ENCODE measurements at regions not wholly inside any gene's neighbourhood (a gene's known extent, or its start where the extent isn't known, plus 50 kb on each side); places are given as distances from the start of the nearest gene placed in this dataset.
"Not testable (repeated sequence)": the region's sequence is repeated elsewhere in the genome, so short reads cannot be mapped to it uniquely, and the experiment has no call there.

- H3K4me3 ChIP-seq (ENCODE audit: low read depth, low read length): no peak overlapping the region
- DNase-seq (ENCODE audit: low read depth): no peak
- no peak for TF ChIP-seq CTCF (IDR thresholded peaks at IDR 0.05; ENCODE audit: low read depth, low read length, missing control alignments)
- in situ Hi-C loops (cut with HindIII; ENCODE audit: low sequenced_read_pairs): no loop called here
These were observed 521.4 kb upstream of the FOXG1 start for GRCh38 chr14:28245216-28245615.

GRCh38 chr14:28247491-28247890 is 519.1 kb upstream of the FOXG1 start:
- in situ Hi-C loops (cut with HindIII; ENCODE audit: low sequenced_read_pairs): no loop called here
- DNase-seq (ENCODE audit: low read depth): no peak
- H3K4me3 ChIP-seq (ENCODE audit: low read depth, low read length): no peak overlapping the region
- no peak for TF ChIP-seq CTCF (IDR thresholded peaks at IDR 0.05; ENCODE audit: low read depth, low read length, missing control alignments)

GRCh38 chr14:28252124-28252523 is 514.5 kb upstream of the FOXG1 start:
- DNase-seq (ENCODE audit: low read depth); in situ Hi-C loops (cut with HindIII; ENCODE audit: low sequenced_read_pairs); H3K4me3 ChIP-seq (ENCODE audit: low read depth, low read length): not testable (repeated sequence)

GRCh38 chr14:28254768-28255167 is 511.8 kb upstream of the FOXG1 start:
- in situ Hi-C loops (cut with HindIII; ENCODE audit: low sequenced_read_pairs): no loop called here
- DNase-seq (ENCODE audit: low read depth): no peak
- H3K4me3 ChIP-seq (ENCODE audit: low read depth, low read length): no peak overlapping the region
- no peak for TF ChIP-seq CTCF (IDR thresholded peaks at IDR 0.05; ENCODE audit: low read depth, low read length, missing control alignments)

GRCh38 chr14:28264306-28264705 is 502.3 kb upstream of the FOXG1 start:
- H3K4me3 ChIP-seq (ENCODE audit: low read depth, low read length): peak overlapping the region; percentile 27
- in situ Hi-C loops (cut with HindIII; ENCODE audit: low sequenced_read_pairs): no loop called here
- no peak for DNase-seq (ENCODE audit: low read depth)
- no peak for TF ChIP-seq CTCF (IDR thresholded peaks at IDR 0.05; ENCODE audit: low read depth, low read length, missing control alignments)

GRCh38 chr14:28272270-28272669 is 494.3 kb upstream of the FOXG1 start:
- no peak overlapping the region for H3K4me3 ChIP-seq (ENCODE audit: low read depth, low read length)
- in situ Hi-C loops (cut with HindIII; ENCODE audit: low sequenced_read_pairs): no loop called here
- no peak for TF ChIP-seq CTCF (IDR thresholded peaks at IDR 0.05; ENCODE audit: low read depth, low read length, missing control alignments)
- no peak for DNase-seq (ENCODE audit: low read depth)

- TF ChIP-seq CTCF (IDR thresholded peaks at IDR 0.05; ENCODE audit: low read depth, low read length, missing control alignments): no peak
- in situ Hi-C loops (cut with HindIII; ENCODE audit: low sequenced_read_pairs): no loop called here
- DNase-seq (ENCODE audit: low read depth): no peak
- H3K4me3 ChIP-seq (ENCODE audit: low read depth, low read length): no peak overlapping the region
These were observed 486.1 kb upstream of the FOXG1 start for GRCh38 chr14:28280530-28280929.
